Transverse colon (tissue), 3 donors: ENCODE measurements at regions not wholly inside any gene's neighbourhood (a gene's known extent, or its start where the extent isn't known, plus 50 kb on each side); places are given as distances from the start of the nearest gene placed in this dataset.

ENCODE experiments used
- POLR2A ChIP-seq: fragments of 450-650 bp; IDR thresholded peaks from one replicate; pipeline ENCODE4 v1.6.1; 2016; ENCODE audit warnings: antibody characterized with exemption, mild to moderate bottlenecking, moderate library complexity
- POLR2AphosphoS5 ChIP-seq, 3 donors: sonication (generic); formaldehyde crosslinking; IDR thresholded peaks; one replicate each; pipeline ENCODE4 v1.6.1; 2016; ENCODE audit warnings: antibody characterized with exemption in 3 of 3

- TF ChIP-seq POLR2A (no peak), POLR2AphosphoS5 (IDR thresholded peaks at IDR 0.05) (no peak)
Measured at GRCh38 chr9:118553465-118553864, 815.8 kb downstream of the BRINP1 start.
